HL-60 (cell line): ENCODE measurements at regions not wholly inside any gene's neighbourhood (a gene's known extent, or its start where the extent isn't known, plus 50 kb on each side); places are given as distances from the start of the nearest gene placed in this dataset.

Experiments used
- DNase-seq, 2 experiments: peaks; one replicate each; pipeline ENCODE4 v3.0.0-alpha.2; 2010 to 2020; ENCODE audit warnings: low read depth in 1 of 2, low spot score in 1 of 2
- H3K27ac ChIP-seq: fragments of 250-450 bp; sonication (Bioruptor Pico); replicated peaks from 2 replicates; pipeline ENCODE4 v1.5.1; 2020; ENCODE audit warnings: mild to moderate bottlenecking, moderate library complexity
- H3K27me3 ChIP-seq: fragments of 250-450 bp; sonication (Bioruptor Pico); 2 replicates; pipeline ENCODE4 v1.5.1; 2021; ENCODE audit warnings: mild to moderate bottlenecking, moderate library complexity; ENCODE audit not compliant: insufficient read depth, poor library complexity, severe bottlenecking
- H3K4me3 ChIP-seq: replicated peaks from 2 replicates; pipeline ENCODE4 v1.5.1; 2011; ENCODE audit warnings: mild to moderate bottlenecking, control low read depth, low read length; ENCODE audit not compliant: insufficient read depth
- CTCF ChIP-seq: IDR thresholded peaks from one replicate; pipeline ENCODE4 v1.5.1; 2011; ENCODE audit warnings: low read length, control low read depth, inconsistent platforms; ENCODE audit not compliant: insufficient read depth
- GABPA ChIP-seq: IDR thresholded peaks from 2 replicates; pipeline ENCODE4 v1.6.1; 2012; ENCODE audit warnings: low read depth
- POLR2AphosphoS5 ChIP-seq: IDR thresholded peaks from 2 replicates; pipeline ENCODE4 v1.6.1; 2012; ENCODE audit warnings: low read depth
- REST ChIP-seq: IDR thresholded peaks from 2 replicates; pipeline ENCODE4 v1.6.1; 2012; ENCODE audit warnings: low read depth; ENCODE audit not compliant: insufficient replicate concordance
- SPI1 ChIP-seq: IDR thresholded peaks from 2 replicates; pipeline ENCODE4 v1.6.1; 2012; ENCODE audit warnings: low read depth, mild to moderate bottlenecking, borderline replicate concordance

GRCh38 chr5:179410291-179411160, 65.3 kb upstream of the ADAMTS2 start:
- Histone ChIP-seq H3K27ac (no peak overlapping the region), H3K27me3 (no peaks in the 10 kb centered on the region), H3K4me3 (no peak overlapping the region)
- TF ChIP-seq REST = no peak
- no peak for TF ChIP-seq GABPA
- no peak for TF ChIP-seq SPI1
- no peak for TF ChIP-seq CTCF
- TF ChIP-seq POLR2AphosphoS5 = no peak
- no peak for DNase-seq

- no peaks in the 10 kb centered on the region for H3K27me3 ChIP-seq
- H3K27ac ChIP-seq = no peak overlapping the region
- TF ChIP-seq CTCF (no peak), SPI1 (no peak), POLR2AphosphoS5 (no peak), REST (no peak), GABPA (no peak)
- H3K4me3 ChIP-seq = no peak overlapping the region
- no peak for DNase-seq
Measured at GRCh38 chr5:179409806-179410205, 64.5 kb upstream of the ADAMTS2 start.

- no peak for DNase-seq
- H3K4me3 ChIP-seq = no peak overlapping the region
- no peaks in the 10 kb centered on the region for H3K27me3 ChIP-seq
- H3K27ac ChIP-seq = no peak overlapping the region
- TF ChIP-seq REST (no peak), CTCF (no peak)
Measured at GRCh38 chr5:179408611-179409010, 63.4 kb upstream of the ADAMTS2 start.
